ENCODE measurements at regions not wholly inside any gene's neighbourhood (a gene's known extent, or its start where the extent isn't known, plus 50 kb on each side); places are given as distances from the start of the nearest gene placed in this dataset.

DNA sequence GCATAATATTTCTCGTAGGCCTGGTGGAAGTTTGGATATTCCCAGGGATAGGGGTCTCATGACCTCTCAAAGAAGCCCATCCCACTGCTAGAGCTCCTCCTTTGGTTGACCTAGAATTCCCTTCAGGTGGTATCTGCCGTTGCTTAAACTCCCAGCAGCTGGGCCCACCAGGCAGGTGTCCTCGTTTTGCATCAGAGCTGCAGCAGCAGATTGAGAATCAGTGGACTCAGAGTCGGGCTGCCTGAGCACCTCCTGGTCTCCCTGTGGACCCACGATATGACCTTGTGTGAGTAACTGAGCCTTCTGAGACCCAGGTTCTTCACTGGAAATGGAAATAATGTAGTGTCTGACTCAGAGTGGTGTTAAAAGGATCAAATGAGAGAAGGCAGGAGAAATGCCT, 132.7 kb downstream of the PAPOLA start:
- TF ChIP-seq TAF1 (IDR thresholded peaks at IDR 0.05; ENCODE audit: low read depth, low read length) (no peak), POLR2AphosphoS5 (IDR thresholded peaks at IDR 0.05; ENCODE audit: low read depth, low read length) (no peak)

Measured in GM12891 (cell line).